ENCODE measurements at regions not wholly inside any gene's neighbourhood (a gene's known extent, or its start where the extent isn't known, plus 50 kb on each side); places are given as distances from the start of the nearest gene placed in this dataset.

DNA sequence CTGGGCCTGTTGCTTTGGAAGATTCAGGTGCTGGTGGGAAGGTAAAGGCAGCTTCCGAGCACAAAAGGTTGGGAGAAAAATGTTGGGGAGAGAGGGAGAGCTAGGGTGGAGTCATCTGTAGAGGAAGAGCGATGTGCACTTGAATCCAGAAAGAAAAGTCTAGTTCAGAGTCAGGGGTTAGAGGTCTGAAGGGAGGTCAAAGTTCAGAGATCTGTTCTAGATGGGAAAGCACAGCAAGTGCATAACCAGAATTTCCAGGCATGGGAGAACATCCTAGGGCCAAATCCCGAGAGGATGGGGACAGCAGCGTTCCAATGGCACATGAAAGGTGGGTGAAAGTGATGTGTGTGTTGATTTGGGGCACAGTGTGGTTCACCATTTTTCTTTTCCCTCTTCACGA is 51.5 kb upstream of the MKLN1 start:
- TF ChIP-seq POLR2A (IDR thresholded peaks at IDR 0.05), result no peak
- no peak for TF ChIP-seq POLR2AphosphoS5 (IDR thresholded peaks at IDR 0.05)
- TF ChIP-seq, protein P1, sequence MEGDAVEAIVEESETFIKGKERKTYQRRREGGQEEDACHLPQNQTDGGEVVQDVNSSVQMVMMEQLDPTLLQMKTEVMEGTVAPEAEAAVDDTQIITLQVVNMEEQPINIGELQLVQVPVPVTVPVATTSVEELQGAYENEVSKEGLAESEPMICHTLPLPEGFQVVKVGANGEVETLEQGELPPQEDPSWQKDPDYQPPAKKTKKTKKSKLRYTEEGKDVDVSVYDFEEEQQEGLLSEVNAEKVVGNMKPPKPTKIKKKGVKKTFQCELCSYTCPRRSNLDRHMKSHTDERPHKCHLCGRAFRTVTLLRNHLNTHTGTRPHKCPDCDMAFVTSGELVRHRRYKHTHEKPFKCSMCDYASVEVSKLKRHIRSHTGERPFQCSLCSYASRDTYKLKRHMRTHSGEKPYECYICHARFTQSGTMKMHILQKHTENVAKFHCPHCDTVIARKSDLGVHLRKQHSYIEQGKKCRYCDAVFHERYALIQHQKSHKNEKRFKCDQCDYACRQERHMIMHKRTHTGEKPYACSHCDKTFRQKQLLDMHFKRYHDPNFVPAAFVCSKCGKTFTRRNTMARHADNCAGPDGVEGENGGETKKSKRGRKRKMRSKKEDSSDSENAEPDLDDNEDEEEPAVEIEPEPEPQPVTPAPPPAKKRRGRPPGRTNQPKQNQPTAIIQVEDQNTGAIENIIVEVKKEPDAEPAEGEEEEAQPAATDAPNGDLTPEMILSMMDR (IDR thresholded peaks at IDR 0.05), result no peak
- H3K27ac ChIP-seq, result no peak overlapping the region
- H3K4me1 ChIP-seq, result no peaks in the 10 kb centered on the region
- intact Hi-C loops (cut with DNase I; ENCODE audit: low total_unique reads), result no loop called here
- DNase-seq (ENCODE audit: low spot score in 2 of 2), result no peak
- H3K27me3 ChIP-seq, result no peaks in the 10 kb centered on the region
- no peaks in the 10 kb centered on the region for H3K36me3 ChIP-seq
- peaks cover 0 to 5% of the 10 kb centered on the region in 2 donors for H3K9me3 ChIP-seq
- no peak overlapping the region for H3K4me3 ChIP-seq

DNA sequence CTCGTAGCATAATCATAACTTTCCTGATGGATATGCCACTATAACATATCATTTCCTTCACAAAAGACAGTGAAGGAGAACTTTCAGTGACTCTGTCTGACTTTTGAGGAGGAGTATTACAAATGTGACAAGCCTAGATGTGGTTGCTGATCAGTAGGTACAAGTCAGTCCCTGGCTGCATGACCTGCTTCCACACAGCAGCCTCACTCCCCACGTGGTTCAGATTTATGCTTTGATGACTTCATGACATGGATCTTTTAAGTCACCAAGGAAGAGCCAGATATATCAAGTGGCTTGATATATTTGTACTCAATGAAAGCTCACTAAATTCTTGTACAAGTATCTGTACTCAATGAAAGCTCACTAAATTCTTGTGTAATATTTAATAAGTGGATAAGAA is 50.9 kb upstream of the MKLN1 start:
- Histone ChIP-seq H3K36me3 (no peaks in the 10 kb centered on the region), H3K9me3 (peaks cover 0 to 5% of the 10 kb centered on the region in 2 donors), H3K4me3 (no peak overlapping the region), H3K27me3 (no peaks in the 10 kb centered on the region), H3K27ac (no peak overlapping the region), H3K4me1 (no peaks in the 10 kb centered on the region)
- no peak for DNase-seq (ENCODE audit: low spot score in 2 of 2)
- intact Hi-C loops (cut with DNase I; ENCODE audit: low total_unique reads), result no loop called here
- TF ChIP-seq, protein P1 (IDR thresholded peaks at IDR 0.05), result no peak
- no peak for TF ChIP-seq POLR2AphosphoS5 (IDR thresholded peaks at IDR 0.05)
- TF ChIP-seq POLR2A (IDR thresholded peaks at IDR 0.05), result no peak
